PC-3 (cell line): ENCODE measurements at regions not wholly inside any gene's neighbourhood (a gene's known extent, or its start where the extent isn't known, plus 50 kb on each side); places are given as distances from the start of the nearest gene placed in this dataset.

ENCODE experiments used
- EZH2 ChIP-seq: fragments of 300-600 bp; sonication (generic); IDR thresholded peaks from one replicate; pipeline ENCODE4 v1.6.1; 2017; ENCODE audit warnings: antibody characterized with exemption, mild to moderate bottlenecking, low read length; ENCODE audit not compliant: unreplicated experiment
- EZH2phosphoT487 ChIP-seq: fragments of 300-600 bp; sonication (generic); IDR thresholded peaks from 2 replicates; pipeline ENCODE4 v1.6.1; 2018; ENCODE audit warnings: mild to moderate bottlenecking, antibody characterized with exemption, low read length, borderline replicate concordance
- TF ChIP-seq, protein P1 (sequence below): fragments of 300-600 bp; sonication (generic); conservative IDR thresholded peaks from 2 replicates; pipeline ENCODE4 v1.5.1; 2017; ENCODE audit warnings: antibody characterized with exemption, low read depth, mild to moderate bottlenecking, low read length

DNA sequence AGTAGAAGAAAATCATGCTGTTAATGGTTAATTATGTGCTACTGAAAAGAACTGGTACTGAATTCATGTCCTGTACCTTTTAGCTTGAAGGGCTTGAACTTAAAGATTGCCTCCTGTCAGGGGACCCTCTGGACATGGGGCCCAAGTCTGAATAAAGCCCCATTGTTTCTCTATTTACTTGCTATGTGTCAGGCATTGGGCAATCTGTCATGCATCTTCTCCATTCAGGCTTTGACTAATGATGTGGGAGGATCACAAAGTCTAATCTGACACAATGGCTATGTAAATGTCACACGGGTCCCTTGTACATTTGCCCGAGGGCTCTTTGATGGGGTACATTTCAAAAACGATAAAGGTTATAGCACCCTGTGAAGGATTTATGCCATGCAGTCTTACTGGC is 64.0 kb upstream of the TUSC1 start:
- TF ChIP-seq, protein P1, sequence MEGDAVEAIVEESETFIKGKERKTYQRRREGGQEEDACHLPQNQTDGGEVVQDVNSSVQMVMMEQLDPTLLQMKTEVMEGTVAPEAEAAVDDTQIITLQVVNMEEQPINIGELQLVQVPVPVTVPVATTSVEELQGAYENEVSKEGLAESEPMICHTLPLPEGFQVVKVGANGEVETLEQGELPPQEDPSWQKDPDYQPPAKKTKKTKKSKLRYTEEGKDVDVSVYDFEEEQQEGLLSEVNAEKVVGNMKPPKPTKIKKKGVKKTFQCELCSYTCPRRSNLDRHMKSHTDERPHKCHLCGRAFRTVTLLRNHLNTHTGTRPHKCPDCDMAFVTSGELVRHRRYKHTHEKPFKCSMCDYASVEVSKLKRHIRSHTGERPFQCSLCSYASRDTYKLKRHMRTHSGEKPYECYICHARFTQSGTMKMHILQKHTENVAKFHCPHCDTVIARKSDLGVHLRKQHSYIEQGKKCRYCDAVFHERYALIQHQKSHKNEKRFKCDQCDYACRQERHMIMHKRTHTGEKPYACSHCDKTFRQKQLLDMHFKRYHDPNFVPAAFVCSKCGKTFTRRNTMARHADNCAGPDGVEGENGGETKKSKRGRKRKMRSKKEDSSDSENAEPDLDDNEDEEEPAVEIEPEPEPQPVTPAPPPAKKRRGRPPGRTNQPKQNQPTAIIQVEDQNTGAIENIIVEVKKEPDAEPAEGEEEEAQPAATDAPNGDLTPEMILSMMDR, result no peak
- no peak for TF ChIP-seq EZH2
- no peak for TF ChIP-seq EZH2phosphoT487
